HG02759 (cell line): ENCODE measurements at regions not wholly inside any gene's neighbourhood (a gene's known extent, or its start where the extent isn't known, plus 50 kb on each side); places are given as distances from the start of the nearest gene placed in this dataset.

Source experiments
- ATAC-seq: cut with Tn5 transposase; IDR thresholded peaks from one replicate; pipeline ENCODE4 v1.9.1; 2021; ENCODE audit warnings: mild to moderate bottlenecking, moderate library complexity; ENCODE audit not compliant: unreplicated experiment

DNA sequence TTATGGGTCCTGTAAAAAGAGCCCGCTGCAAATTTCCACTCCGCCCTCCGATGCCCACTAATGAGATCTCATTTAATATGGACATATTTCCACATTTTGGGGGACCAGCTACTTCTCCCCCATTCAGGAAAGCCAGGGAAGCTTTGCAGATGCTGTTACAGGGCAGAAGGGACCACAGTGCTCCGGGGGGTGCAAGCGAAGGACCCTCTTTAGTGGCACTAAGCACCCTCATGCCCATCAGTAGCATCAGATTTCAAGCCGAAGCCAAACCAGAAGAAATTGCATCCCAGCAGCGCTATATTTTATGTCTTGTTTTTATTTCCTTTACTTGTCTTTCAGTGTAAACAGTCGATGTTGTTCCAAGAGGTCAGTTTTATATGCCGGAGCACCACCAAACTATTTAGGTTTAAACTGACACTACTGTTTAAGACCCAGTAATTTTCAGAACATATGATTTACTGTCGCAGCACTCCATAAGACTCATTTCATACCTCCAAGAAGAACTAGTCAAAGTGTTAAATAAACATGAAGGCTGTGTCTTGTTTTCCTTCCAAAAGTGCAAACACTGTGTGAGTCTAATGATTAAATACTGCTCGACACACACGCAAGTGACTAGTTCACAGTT lies 122.2 kb upstream of the MGMT start:
- no peak for ATAC-seq

DNA sequence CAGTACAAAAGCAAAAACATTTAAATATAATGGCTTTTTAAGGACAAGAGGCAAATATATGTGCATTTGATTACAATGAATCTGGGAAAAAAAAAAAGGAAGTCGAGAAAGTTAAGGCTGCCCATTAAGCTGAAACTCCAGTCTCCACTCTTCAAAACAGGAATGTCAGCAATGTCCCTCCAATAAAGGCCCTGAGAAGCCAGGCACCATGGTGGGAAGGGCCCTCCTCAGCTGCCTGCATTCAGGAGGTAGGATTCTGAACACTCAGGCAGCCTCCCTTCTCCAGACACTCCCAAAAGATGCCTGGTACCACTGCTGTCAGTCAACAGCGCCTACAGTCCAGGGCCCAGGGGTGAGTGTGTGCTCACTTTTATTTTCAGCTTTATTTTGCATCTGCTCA lies 121.3 kb upstream of the MGMT start:
- no peak for ATAC-seq

- ATAC-seq = no peak
These were observed 116.4 kb upstream of the MGMT start for GRCh38 chr10:129350690-129351089.

DNA sequence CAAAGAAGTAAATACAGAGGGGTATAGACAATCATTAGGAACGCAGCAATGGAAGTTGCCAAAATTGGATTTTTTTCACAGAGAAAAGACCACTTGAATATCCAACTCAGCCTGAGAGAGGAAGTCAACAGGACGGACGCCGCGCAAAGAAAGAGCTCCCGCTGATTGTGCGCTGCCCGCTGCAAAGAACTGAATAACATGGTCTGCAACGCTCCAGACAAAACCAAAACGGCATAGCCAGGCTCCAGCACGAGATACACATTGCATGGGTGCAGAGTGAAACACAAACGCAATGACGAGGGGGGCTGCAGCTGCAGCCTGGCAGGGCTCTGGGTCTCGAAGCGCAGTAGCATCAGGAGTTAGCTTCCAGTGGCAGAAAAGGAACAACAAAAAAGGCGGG lies 113.9 kb upstream of the MGMT start:
- ATAC-seq = no peak

DNA sequence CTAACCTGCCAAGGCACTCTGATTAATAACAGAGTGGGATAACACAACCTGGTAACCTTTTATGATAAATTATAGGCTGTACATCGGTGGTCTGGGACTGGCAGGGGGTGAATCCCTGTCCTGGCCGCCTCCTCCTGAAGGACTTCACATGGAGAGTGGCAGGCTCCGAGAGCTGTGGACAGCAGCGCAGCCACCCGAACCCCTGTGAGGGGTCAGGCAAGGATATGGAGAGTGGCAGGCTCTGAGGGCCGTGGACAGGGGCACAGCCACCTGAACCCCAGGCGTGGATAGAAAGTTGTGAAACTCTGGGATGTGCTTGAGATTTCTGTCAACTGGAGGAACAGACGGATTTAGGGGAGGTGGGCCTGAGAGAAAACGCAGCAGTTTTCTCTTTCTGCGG lies 107.0 kb upstream of the MGMT start:
- no peak for ATAC-seq

GRCh38 chr10:129361676-129362376 lies 105.2 kb upstream of the MGMT start:
- no peak for ATAC-seq

DNA sequence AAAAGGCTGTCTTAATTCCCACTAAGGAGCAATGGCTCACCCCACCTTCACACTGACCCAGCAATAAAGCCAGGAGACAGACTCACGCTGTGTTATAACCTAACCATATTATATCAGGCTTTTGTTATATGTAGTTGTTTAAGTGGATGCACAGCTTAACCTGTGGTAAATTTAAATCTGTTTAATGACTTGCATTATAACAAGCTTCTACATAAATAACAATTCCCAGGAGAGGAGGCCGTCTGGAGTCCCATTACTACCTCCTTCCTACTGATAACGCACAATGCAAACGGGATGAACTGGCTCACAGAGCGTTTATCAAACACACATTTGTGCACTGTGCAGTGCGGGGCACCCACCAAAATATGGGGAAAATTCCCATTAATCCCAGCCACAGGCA lies 102.1 kb upstream of the MGMT start:
- ATAC-seq = no peak

DNA sequence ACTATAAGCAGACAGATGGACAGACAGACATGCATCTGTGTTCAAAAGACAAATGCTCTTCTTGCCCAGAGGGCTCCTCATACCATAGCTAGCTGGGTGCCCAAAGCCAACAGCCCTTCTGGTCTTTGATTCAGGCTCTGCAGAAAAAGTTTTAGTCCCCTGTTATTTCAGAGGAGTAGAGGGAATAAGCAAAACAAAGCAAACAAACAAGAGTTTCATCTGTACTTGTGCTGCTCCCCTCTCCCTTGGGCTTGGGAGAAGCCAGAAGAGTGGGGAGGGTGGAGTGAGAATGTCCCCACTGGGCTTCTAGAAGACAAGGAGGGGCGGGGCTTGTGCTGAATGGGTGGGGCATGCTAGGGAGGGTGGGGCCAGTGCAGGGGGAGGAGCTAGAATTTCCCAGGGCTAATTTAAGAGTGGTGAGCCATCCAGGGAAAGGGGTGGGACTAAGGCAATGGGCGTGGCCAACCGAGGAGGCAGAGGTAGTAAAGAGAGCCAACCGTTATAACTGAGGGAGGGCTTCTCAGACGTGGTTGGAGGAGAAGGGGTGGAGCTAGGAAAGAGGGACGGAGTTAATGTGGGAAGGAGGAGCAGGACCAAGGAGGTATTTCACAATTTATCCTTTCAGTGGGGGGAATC lies 101.2 kb upstream of the MGMT start:
- no peak for ATAC-seq

GRCh38 chr10:129366450-129366849 lies 100.6 kb upstream of the MGMT start:
- ATAC-seq = no peak

GRCh38 chr10:129369566-129369965 lies 97.5 kb upstream of the MGMT start:
- ATAC-seq = no peak

DNA sequence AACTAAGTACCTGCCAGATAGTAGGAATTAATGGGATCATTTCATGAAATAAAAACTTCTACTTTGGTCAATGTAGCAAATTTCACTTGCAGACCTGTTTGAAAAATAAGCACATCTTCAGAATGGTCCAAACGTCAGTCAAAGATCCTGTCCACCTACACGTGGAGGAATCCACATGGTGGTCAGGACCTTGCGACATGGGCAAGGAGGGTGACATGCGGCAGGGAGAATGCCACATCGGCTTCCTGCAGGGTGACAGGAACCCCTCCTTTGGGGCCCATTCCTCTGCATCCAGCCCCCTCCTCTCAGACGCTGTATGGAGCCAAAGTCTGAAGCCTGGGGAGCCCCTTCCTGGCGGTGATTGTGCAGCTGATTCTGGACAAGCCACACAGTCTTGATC lies 95.5 kb upstream of the MGMT start:
- ATAC-seq = no peak

- no peak for ATAC-seq
These were observed 94.9 kb upstream of the MGMT start for GRCh38 chr10:129372172-129372571.

GRCh38 chr10:129373231-129373630 lies 93.8 kb upstream of the MGMT start:
- ATAC-seq = no peak

DNA sequence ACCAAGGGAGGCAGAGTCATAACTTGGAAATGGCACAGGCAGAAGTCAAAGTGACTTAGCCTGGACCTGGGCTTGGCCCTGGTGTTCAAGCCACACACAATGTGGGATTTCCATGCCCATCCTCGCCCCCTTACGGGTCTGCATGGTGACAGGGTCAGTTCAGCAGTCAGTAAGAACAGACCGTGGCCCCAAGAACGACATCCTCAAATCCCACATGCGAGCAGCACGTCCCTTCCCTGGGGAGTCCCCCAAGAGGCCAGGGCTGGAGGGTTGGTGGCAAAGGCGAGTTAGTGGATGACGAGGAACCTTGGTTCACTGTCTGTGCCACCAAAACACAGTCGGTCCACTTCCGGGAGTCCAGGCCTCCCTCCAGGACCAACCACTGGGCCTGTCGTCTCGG lies 93.3 kb upstream of the MGMT start:
- ATAC-seq = no peak

DNA sequence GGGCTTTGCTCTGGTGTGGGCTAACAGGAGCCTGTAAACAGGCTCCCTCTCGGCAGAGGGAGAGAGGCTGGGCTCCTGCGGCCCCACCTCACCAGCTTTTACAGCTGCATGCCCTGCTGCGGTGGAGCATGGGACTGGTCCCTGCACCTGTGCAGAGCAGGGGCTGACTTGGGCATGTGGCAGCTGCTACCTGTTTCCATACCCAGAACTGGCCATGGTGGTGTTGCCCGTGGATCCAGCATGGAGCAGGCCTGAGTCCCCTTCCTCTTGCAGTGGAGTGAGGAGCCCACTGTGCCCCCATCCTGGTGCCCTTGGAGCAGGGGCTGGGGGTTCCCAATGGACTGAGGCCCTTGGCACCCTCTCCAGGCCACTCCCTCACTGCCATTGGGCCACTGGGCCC lies 91.9 kb upstream of the MGMT start:
- no peak for ATAC-seq

DNA sequence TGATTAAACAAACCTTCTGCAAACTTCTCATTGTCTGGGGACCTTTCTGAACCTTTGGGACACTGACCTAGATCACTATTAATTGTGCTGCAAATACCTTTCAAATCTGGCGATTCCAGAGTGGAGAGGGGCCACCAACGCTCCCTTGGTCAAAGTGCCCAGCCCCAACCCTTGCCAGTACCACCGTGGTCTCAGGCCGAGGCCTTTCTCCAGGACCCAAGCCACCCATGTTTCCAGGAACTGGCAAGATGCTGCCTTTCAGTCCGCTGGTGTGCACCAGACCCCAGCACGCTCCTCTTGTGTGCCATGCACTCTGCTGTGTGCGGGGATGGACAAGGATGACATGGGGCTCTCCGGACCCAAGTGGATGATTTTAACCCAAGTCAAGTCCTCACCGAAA lies 91.1 kb upstream of the MGMT start:
- no peak for ATAC-seq

GRCh38 chr10:129380279-129380678 lies 86.8 kb upstream of the MGMT start:
- ATAC-seq = no peak

GRCh38 chr10:129381741-129382140 lies 85.3 kb upstream of the MGMT start:
- no peak for ATAC-seq

DNA sequence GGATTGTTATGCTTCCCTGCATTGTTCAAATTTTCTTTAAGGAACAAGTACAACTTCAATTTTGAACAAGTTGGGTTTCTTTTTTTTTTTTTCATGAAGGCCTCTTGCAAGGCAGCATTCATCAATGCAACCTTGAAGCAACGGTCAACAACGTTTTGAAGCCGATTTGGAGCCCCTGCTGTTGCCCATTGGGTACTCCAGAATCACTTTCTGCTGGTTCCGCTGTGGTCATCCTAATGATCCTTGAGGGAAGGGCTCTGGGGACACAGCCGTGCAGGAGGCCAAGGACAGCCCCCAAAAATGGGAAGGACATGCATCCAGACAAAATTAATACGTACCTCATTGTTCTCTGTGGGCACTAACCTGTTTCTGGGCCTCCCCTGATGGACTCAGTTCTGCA lies 84.6 kb upstream of the MGMT start:
- ATAC-seq = no peak

DNA sequence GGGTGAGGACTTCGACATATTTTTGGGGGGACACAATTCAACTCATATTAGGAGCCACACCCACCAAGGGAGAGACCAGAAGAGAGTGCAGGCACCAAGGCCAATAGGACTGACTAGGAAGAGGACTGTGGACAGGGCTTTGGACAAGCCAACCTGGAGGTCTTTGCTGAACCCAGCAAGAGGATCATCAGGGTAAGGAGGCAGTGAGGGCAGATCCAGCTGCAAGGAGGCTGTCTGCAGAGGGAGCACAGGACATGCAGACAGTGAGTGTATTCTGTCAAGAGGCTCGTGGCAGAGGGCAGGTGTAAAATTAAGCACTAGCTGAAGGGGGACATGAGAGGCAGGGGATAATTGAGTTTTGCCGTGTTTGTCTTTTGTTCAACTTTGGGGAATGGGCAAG lies 83.4 kb upstream of the MGMT start:
- ATAC-seq = no peak

DNA sequence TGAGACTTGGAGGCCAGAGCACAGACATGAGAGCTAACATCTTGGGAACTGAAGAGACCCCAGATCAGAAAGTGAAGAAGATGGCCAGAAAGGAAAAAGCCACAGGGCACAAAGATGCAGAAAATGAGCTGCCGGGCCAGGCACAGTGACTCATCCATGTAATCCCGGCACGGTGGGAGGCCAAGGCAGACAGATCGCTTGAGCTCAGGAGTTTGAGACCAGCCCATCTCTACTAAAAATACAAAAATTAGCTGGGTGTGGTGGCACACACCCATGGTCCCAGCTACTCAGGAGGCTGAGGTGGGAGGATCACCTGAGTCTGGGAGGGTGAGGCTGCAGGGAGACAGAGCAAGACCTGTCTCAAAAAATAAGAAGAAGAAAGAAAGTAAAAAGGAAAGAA lies 81.4 kb upstream of the MGMT start:
- ATAC-seq = no peak

DNA sequence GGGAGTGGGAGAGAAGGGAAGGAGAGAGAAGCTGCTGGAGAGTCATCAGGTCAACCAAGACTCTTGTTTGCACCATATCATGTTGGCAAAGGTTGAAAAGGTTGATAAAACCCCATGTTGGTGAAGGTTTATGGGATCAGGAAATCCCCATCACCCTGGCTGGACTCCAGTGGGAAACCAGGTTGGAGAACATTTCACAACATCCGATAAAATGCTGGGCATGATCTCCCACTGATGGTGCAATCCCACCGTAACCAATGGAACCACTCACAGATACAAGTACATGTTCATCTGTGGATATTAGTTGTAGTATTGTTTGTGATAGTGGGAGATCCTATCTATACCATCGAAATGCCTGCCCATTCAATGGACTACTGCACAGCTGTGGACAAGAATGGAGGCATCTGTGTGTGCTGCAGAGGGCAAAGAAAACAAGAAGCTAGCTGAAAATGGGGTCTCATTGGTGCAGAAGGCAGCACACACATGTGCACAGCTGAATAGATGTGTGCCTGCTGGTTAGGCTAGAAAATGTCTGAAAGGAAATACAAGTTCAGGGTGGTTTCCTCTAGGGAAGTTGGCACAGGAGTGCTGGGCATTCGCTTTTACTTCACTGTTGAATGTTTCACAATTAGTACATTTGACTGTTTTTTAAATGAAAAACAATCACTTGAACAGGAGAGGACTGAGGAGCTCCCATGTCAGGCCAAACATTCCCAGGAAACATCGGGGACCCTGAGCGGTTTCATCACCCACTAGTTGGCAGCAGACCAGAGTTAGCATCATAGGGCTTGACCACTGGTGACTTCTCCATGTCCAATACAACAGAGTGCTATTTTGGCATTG lies 80.4 kb upstream of the MGMT start:
- no peak for ATAC-seq
